ENCODE measurements at regions not wholly inside any gene's neighbourhood (a gene's known extent, or its start where the extent isn't known, plus 50 kb on each side); places are given as distances from the start of the nearest gene placed in this dataset.
"Not testable (repeated sequence)": the region's sequence is repeated elsewhere in the genome, so short reads cannot be mapped to it uniquely, and the experiment has no call there.

DNA sequence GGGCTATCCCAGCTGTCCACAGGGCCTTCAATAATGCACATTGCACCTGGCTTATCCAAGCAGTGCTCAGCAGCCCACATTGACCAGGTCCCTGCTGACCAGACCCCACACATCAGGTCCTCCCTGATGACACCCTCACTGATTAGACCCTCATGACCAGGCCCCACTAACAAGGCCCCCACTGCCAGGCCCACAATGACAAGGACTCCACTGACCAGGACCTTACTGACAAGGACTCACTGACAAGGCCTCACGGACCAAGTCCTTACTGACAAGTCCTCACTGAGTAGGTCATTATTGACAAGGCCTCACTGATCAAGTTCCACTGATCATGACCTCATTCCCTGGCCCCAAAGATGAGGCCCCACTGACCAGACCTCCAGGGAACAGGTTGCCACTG lies 3837.8 kb upstream of the OR11H1 start:
- H3K9me3 ChIP-seq; H3K36me3 ChIP-seq; intact Hi-C loops (cut with DNase I); ATAC-seq; H3K27ac ChIP-seq; H3K4me3 ChIP-seq; H3K4me1 ChIP-seq; H3K27me3 ChIP-seq: not testable (repeated sequence)
- WGBS, 4 donors: 65 to 66% methylated on average over 1 of the region's 1 CpG; no CpG with 5 or more reads in 2 of the 4 donors
- peak in 1 of 5 donors; percentile 2 for DNase-seq

DNA sequence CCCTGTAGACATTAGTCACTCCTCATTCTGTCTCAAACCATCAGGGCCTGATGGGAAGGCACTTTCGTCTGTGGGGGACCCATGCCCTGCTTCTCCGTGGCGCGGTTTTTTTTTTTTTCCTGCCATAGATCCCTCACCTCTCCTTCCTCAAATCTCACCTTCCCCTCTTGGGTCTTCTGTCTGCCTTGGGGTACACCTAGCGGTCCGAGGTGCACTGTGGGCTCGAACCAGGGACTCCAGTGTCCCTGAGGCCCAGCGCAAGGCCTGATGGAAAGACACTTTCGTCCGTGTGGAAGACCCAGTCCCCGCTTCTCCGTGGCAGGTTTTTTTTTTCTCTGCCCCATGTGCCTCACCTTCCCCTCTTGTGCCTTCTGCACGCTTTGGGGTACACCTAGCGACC lies 3824.4 kb upstream of the OR11H1 start:
- intact Hi-C loops (cut with DNase I); H3K4me3 ChIP-seq; ATAC-seq; H3K4me1 ChIP-seq; H3K9me3 ChIP-seq; H3K36me3 ChIP-seq; H3K27ac ChIP-seq; H3K27me3 ChIP-seq: not testable (repeated sequence)
- 55 to 71% (median 63%) methylated on average over 6 to 12 of the region's 14 CpGs for WGBS, 4 donors
- peak in 3 of 5 donors; percentile 8 to 35 (median 17) for DNase-seq

DNA sequence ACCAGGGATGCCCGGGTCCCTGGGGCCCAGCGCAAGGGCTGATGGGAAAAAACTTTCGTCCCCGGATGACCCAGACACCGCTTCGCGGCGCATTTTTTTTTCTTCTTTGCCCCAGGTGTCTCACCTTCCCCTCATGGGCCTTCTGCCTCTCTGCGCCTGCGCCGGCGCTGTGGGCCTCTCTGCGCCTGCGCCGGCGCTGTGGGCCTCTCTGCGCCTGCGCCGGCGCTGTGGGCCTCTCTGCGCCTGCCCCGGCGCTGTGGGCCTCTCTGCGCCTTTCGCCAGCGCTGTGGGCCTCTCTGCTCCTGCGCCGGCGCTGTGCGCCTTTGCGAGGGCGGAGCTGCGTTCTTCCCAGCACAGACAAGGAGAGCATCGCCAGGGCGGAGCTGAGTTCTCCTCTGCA lies 3821.2 kb upstream of the OR11H1 start:
- H3K9me3 ChIP-seq; H3K27ac ChIP-seq; H3K36me3 ChIP-seq; H3K27me3 ChIP-seq; H3K4me3 ChIP-seq; H3K4me1 ChIP-seq; intact Hi-C loops (cut with DNase I); ATAC-seq; DNase-seq: not testable (repeated sequence)
- 65 to 91% (median 79%) methylated on average over 13 to 22 of the region's 35 CpGs for WGBS, 4 donors

Measured in heart left ventricle (tissue), 16 donors.